A549 (cell line): ENCODE measurements at regions not wholly inside any gene's neighbourhood (a gene's known extent, or its start where the extent isn't known, plus 50 kb on each side); places are given as distances from the start of the nearest gene placed in this dataset.

ENCODE experiments used
- ATAC-seq, 2 experiments: fragments of 200-7000 bp in 1 of 2; fragments of >200 bp in 1 of 2; cut with Nextera tagmentation in 1 of 2; cut with Tn5 transposase in 1 of 2; 3 replicates each; pipeline versions ENCODE4 v1.8.0 to v1.9.1; 2018 to 2020; ENCODE audit warnings: mild to moderate bottlenecking in 1 of 2, moderate library complexity in 1 of 2
- CTCF ChIA-PET: fragments of 300-600 bp; sonication (Branson Sonifier 250); formaldehyde crosslinking; extraction: SDS; loops from one replicate; lab custom pipeline; 2021; ENCODE audit warnings: antibody characterized with exemption, inconsistent platforms; lab: Yijun Ruan, JAX
- POLR2A ChIA-PET: fragments of 350-600 bp; formaldehyde crosslinking; extraction: SDS; loops from one replicate; lab custom pipeline; 2021; ENCODE audit warnings: antibody characterized with exemption, inconsistent platforms; lab: Yijun Ruan, JAX
- DNase-seq, 2 experiments: peaks; one replicate each; pipeline versions ENCODE4 v3.0.0 to v3.0.0-alpha.2; 2011 to 2016; ENCODE audit warnings: low read depth in 1 of 2, low spot score in 1 of 2
- FAIRE-seq: peaks from 2 replicates; lab custom pipeline; 2011; peaks lifted over from hg19 to GRCh38; lab: Jason Lieb, UNC
- H3K27ac ChIP-seq, 2 experiments: fragments of >200 bp; sonication (Bioruptor Twin); formaldehyde crosslinking; 3 replicates each; pipeline ENCODE4 v1.5.1; 2016 to 2017
- H3K4me1 ChIP-seq: fragments of >200 bp; sonication (Bioruptor Twin); formaldehyde crosslinking; 3 replicates; pipeline ENCODE4 v1.6.1; 2016
- H3K4me2 ChIP-seq: fragments of >200 bp; sonication (Bioruptor Twin); formaldehyde crosslinking; 3 replicates; pipeline ENCODE4 v1.6.1; 2016
- H3K4me3 ChIP-seq: fragments of >200 bp; sonication (Bioruptor Twin); formaldehyde crosslinking; 3 replicates; pipeline ENCODE4 v1.5.1; 2016
- H3K9me3 ChIP-seq: fragments of >200 bp; sonication (Bioruptor Twin); formaldehyde crosslinking; 3 replicates; pipeline ENCODE4 v1.6.1; 2016
- CBX8 ChIP-seq: fragments of 200-600 bp; sonication (generic); IDR thresholded peaks from 2 replicates; pipeline ENCODE4 v1.6.1; 2016
- CHD2 ChIP-seq: fragments of 150-350 bp; IDR thresholded peaks from 2 replicates; pipeline ENCODE4 v1.6.1; 2014; ENCODE audit warnings: low read length; ENCODE audit not compliant: partially characterized antibody
- CHD4 ChIP-seq: fragments of 200-600 bp; sonication (generic); IDR thresholded peaks from 2 replicates; pipeline ENCODE4 v1.6.1; 2016; ENCODE audit warnings: antibody characterized with exemption, mild to moderate bottlenecking, borderline replicate concordance
- EHF ChIP-seq: fragments of 250-450 bp; sonication (Bioruptor Pico); IDR thresholded peaks from 2 replicates; pipeline ENCODE4 v1.5.0; 2020; ENCODE audit warnings: mild to moderate bottlenecking
- ESRRA ChIP-seq: fragments of 150-350 bp; IDR thresholded peaks from 2 replicates; pipeline ENCODE4 v1.6.1; 2014; ENCODE audit warnings: mild to moderate bottlenecking, low read length, borderline replicate concordance
- HDAC2 ChIP-seq: fragments of 200-600 bp; sonication (generic); IDR thresholded peaks from 2 replicates; pipeline ENCODE4 v1.6.1; 2016
- HOXA7 ChIP-seq: fragments of 250-450 bp; sonication (Bioruptor Pico); IDR thresholded peaks from 2 replicates; pipeline ENCODE4 v1.5.0; 2020; ENCODE audit warnings: mild to moderate bottlenecking, moderate library complexity
- JUNB ChIP-seq: fragments of >200 bp; sonication (Bioruptor Twin); formaldehyde crosslinking; IDR thresholded peaks from 2 replicates; pipeline ENCODE4 v1.6.1; 2016
- KDM5A ChIP-seq: fragments of 200-600 bp; sonication (generic); IDR thresholded peaks from 2 replicates; pipeline ENCODE4 v1.6.1; 2016; ENCODE audit warnings: antibody characterized with exemption, mild to moderate bottlenecking
- MAZ ChIP-seq: fragments of 150-350 bp; IDR thresholded peaks from 2 replicates; pipeline ENCODE4 v1.6.1; 2014; ENCODE audit warnings: antibody characterized with exemption, low read depth, low read length, borderline replicate concordance
- MYC ChIP-seq: IDR thresholded peaks from 2 replicates; pipeline ENCODE4 v1.6.1; 2012; ENCODE audit warnings: mild to moderate bottlenecking, inconsistent platforms, low read length, improper control_type of control experiment, borderline replicate concordance
- PHF8 ChIP-seq: fragments of 200-600 bp; sonication (generic); IDR thresholded peaks from 2 replicates; pipeline ENCODE4 v1.6.1; 2016; ENCODE audit warnings: low read depth, mild to moderate bottlenecking, antibody characterized with exemption, moderate library complexity, borderline replicate concordance
- REST ChIP-seq: fragments of 200-600 bp; sonication (generic); IDR thresholded peaks from 2 replicates; pipeline ENCODE4 v1.6.1; 2016; ENCODE audit warnings: antibody characterized with exemption, mild to moderate bottlenecking, moderate library complexity
- RFX5 ChIP-seq: fragments of 450-650 bp; IDR thresholded peaks from 2 replicates; pipeline ENCODE4 v1.7.1; 2014; ENCODE audit warnings: antibody characterized with exemption, mild to moderate bottlenecking, moderate library complexity
- SMC3 ChIP-seq: fragments of >200 bp; sonication (Bioruptor Twin); formaldehyde crosslinking; IDR thresholded peaks from 3 replicates; pipeline ENCODE4 v1.6.1; 2018; ENCODE audit warnings: inconsistent platforms
- SREBF2 ChIP-seq: fragments of 450-650 bp; IDR thresholded peaks from 2 replicates; pipeline ENCODE4 v1.6.1; 2014; ENCODE audit warnings: mild to moderate bottlenecking, moderate library complexity
- TFCP2L1 ChIP-seq: fragments of 250-450 bp; sonication (Bioruptor Pico); IDR thresholded peaks from 2 replicates; pipeline ENCODE4 v1.5.0; 2021; ENCODE audit warnings: mild to moderate bottlenecking
- TP53 ChIP-seq: fragments of 250-450 bp; sonication (Bioruptor Pico); IDR thresholded peaks from 2 replicates; pipeline ENCODE4 v1.5.0; 2021; ENCODE audit warnings: mild to moderate bottlenecking, moderate library complexity
- USF2 ChIP-seq: fragments of 450-650 bp; IDR thresholded peaks from 2 replicates; pipeline ENCODE4 v1.6.1; 2014; ENCODE audit warnings: antibody characterized with exemption
- ZNF302 ChIP-seq: fragments of 250-450 bp; sonication (Bioruptor Pico); IDR thresholded peaks from 2 replicates; pipeline ENCODE4 v1.9.0; 2021; ENCODE audit warnings: inconsistent platforms, mild to moderate bottlenecking, moderate library complexity
- WGBS: methylation state at CpG from one replicate; pipeline ENCODE4 v1.1.6; 2017; ENCODE audit errors: missing lambda C conversion rate; 5-methylcytosine and 5-hydroxymethylcytosine counted together
- TF ChIP-seq, protein P1 (sequence below): fragments of 250-450 bp; sonication (Bioruptor Pico); IDR thresholded peaks from 2 replicates; pipeline ENCODE4 v1.5.0; 2020; ENCODE audit warnings: low read depth, mild to moderate bottlenecking, moderate library complexity
- TF ChIP-seq, protein P2 (sequence below): fragments of >200 bp; sonication (Bioruptor Twin); formaldehyde crosslinking; IDR thresholded peaks from 2 replicates; pipeline ENCODE4 v1.6.1; 2016
- TF ChIP-seq, protein P3 (sequence below): fragments of 150-350 bp; IDR thresholded peaks from 2 replicates; pipeline ENCODE4 v1.6.1; 2014; ENCODE audit warnings: low read depth, mild to moderate bottlenecking, low read length
- TF ChIP-seq, protein P4 (sequence below): fragments of >200 bp; sonication (Bioruptor Twin); formaldehyde crosslinking; IDR thresholded peaks from 3 replicates; pipeline ENCODE4 v1.6.1; 2016

GRCh38 chr16:73798471-73798870 lies 498.1 kb upstream of the PSMD7 start:
- ChIA-PET CTCF (interaction anchor here (1.1 kb wide), 1 partner anchor 30 kb away, joined by 3 read pairs; no protein-coding TSS in a partner anchor), POLR2A (no interaction called here)
- 4% methylated on average over 5 of the region's 5 CpGs for WGBS
- no peaks in the 10 kb centered on the region for H3K4me1 ChIP-seq
- ATAC-seq = no peak
- DNase-seq = no peak
- no peak overlapping the region for H3K4me3 ChIP-seq
- no peak overlapping the region for H3K4me2 ChIP-seq
- no peak overlapping the region for H3K27ac ChIP-seq
- no peaks in the 10 kb centered on the region for H3K9me3 ChIP-seq
- no peak for FAIRE-seq
- TF ChIP-seq ESRRA = no peak
- no peak for TF ChIP-seq ZNF302 (CRISPR knock-in tag)
- TF ChIP-seq, protein P1, sequence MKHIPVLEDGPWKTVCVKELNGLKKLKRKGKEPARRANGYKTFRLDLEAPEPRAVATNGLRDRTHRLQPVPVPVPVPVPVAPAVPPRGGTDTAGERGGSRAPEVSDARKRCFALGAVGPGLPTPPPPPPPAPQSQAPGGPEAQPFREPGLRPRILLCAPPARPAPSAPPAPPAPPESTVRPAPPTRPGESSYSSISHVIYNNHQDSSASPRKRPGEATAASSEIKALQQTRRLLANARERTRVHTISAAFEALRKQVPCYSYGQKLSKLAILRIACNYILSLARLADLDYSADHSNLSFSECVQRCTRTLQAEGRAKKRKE (CRISPR knock-in tag) = no peak
- no peak for TF ChIP-seq CHD4
- TF ChIP-seq PHF8 = no peak
- no peak for TF ChIP-seq MAZ
- no peak for TF ChIP-seq EHF (CRISPR knock-in tag)
- no peak for TF ChIP-seq USF2
- no peak for TF ChIP-seq REST

DNA sequence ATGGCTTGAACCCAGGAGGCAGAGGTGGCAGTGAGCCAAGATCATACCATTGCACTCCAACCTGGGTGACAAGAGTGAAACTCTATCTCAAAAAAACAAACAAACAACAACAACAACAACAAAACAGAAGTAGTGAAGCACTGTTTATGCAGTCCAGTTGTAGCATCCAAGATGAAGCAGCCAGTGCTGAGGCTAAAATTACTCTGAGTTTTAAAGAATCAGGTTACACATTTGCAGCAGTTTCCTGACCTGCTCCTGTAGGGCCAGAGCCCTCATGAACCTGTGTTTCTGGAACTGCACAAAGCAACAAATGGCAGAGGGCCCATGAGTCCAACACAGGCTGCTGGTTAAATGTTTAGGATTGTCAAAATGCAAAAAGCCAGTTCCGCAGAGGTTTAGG lies 499.5 kb upstream of the PSMD7 start:
- POLR2A ChIA-PET = no interaction called here
- Histone ChIP-seq H3K27ac (no peak overlapping the region), H3K4me3 (no peak overlapping the region), H3K4me1 (no peaks in the 10 kb centered on the region), H3K9me3 (no peaks in the 10 kb centered on the region), H3K4me2 (no peak overlapping the region)
- TF ChIP-seq RFX5 = no peak
- TF ChIP-seq TFCP2L1 (CRISPR knock-in tag) = no peak
- TF ChIP-seq EHF (CRISPR knock-in tag) = no peak
- TF ChIP-seq, protein P2, sequence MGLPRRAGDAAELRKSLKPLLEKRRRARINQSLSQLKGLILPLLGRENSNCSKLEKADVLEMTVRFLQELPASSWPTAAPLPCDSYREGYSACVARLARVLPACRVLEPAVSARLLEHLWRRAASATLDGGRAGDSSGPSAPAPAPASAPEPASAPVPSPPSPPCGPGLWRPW = no peak
- TF ChIP-seq, protein P3, sequence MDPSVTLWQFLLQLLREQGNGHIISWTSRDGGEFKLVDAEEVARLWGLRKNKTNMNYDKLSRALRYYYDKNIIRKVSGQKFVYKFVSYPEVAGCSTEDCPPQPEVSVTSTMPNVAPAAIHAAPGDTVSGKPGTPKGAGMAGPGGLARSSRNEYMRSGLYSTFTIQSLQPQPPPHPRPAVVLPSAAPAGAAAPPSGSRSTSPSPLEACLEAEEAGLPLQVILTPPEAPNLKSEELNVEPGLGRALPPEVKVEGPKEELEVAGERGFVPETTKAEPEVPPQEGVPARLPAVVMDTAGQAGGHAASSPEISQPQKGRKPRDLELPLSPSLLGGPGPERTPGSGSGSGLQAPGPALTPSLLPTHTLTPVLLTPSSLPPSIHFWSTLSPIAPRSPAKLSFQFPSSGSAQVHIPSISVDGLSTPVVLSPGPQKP = no peak
- no peak for TF ChIP-seq ESRRA
- no peak for TF ChIP-seq HDAC2
- no peak for TF ChIP-seq KDM5A
- TF ChIP-seq SREBF2 = no peak
- no peak for TF ChIP-seq CHD2
- no peak for TF ChIP-seq MYC
- no peak for TF ChIP-seq PHF8
- TF ChIP-seq, protein P4, sequence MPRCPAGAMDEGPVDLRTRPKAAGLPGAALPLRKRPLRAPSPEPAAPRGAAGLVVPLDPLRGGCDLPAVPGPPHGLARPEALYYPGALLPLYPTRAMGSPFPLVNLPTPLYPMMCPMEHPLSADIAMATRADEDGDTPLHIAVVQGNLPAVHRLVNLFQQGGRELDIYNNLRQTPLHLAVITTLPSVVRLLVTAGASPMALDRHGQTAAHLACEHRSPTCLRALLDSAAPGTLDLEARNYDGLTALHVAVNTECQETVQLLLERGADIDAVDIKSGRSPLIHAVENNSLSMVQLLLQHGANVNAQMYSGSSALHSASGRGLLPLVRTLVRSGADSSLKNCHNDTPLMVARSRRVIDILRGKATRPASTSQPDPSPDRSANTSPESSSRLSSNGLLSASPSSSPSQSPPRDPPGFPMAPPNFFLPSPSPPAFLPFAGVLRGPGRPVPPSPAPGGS = no peak
- TF ChIP-seq SMC3 = no peak
- TF ChIP-seq HOXA7 (CRISPR knock-in tag) = no peak
- TF ChIP-seq TP53 (CRISPR knock-in tag) = no peak
- TF ChIP-seq CBX8 = no peak
- TF ChIP-seq JUNB = no peak
- no peak for ATAC-seq
- DNase-seq = no peak
- no peak for FAIRE-seq
- CTCF ChIA-PET = no interaction called here
- 64% methylated on average over 1 of the region's 1 CpG for WGBS
